Endothelial cell of umbilical vein (primary cell): ENCODE measurements at regions not wholly inside any gene's neighbourhood (a gene's known extent, or its start where the extent isn't known, plus 50 kb on each side); places are given as distances from the start of the nearest gene placed in this dataset.

ENCODE experiments used
- EZH2 ChIP-seq: IDR thresholded peaks from 2 replicates; pipeline ENCODE4 v1.6.1; 2012; ENCODE audit warnings: borderline replicate concordance, low read depth, mild to moderate bottlenecking, moderate library complexity, low read length, inconsistent platforms; ENCODE audit not compliant: severe bottlenecking
- FOS ChIP-seq: IDR thresholded peaks from 2 replicates; pipeline ENCODE4 v1.6.1; 2011; ENCODE audit warnings: mild to moderate bottlenecking, low read length, moderate library complexity, borderline replicate concordance; ENCODE audit not compliant: insufficient read depth
- GATA2 ChIP-seq: IDR thresholded peaks from 2 replicates; pipeline ENCODE4 v1.7.0; 2011; ENCODE audit warnings: low read depth, mild to moderate bottlenecking, moderate library complexity, mixed read lengths, low read length; ENCODE audit not compliant: insufficient read length, insufficient read depth
- JUN ChIP-seq: IDR thresholded peaks from 2 replicates; pipeline ENCODE4 v1.6.1; 2011; ENCODE audit warnings: borderline replicate concordance, low read depth; ENCODE audit not compliant: insufficient read length, insufficient read depth
- MYC ChIP-seq: IDR thresholded peaks from one replicate; pipeline ENCODE4 v1.6.1; 2011; ENCODE audit warnings: mild to moderate bottlenecking, low read depth, low read length
- POLR2A ChIP-seq: IDR thresholded peaks from 2 replicates; pipeline ENCODE4 v1.6.1; 2012; ENCODE audit warnings: low read depth, mild to moderate bottlenecking, control low read depth, low read length
- POLR2AphosphoS5 ChIP-seq: IDR thresholded peaks from 2 replicates; pipeline ENCODE4 v1.6.1; 2012; ENCODE audit warnings: low read depth, mild to moderate bottlenecking, control low read depth, low read length, moderate library complexity; ENCODE audit not compliant: insufficient read depth
- TF ChIP-seq, protein P1 (sequence below), 2 donors: IDR thresholded peaks; 1 replicate in 1 of 2; 2 replicates in 1 of 2; pipeline ENCODE4 v1.5.1; 2011; ENCODE audit warnings: low read length in 2 of 2, mild to moderate bottlenecking in 2 of 2, moderate library complexity in 2 of 2, control low read depth in 1 of 2, inconsistent platforms in 1 of 2, low read depth in 1 of 2; ENCODE audit not compliant: insufficient read depth in 1 of 2; ENCODE audit errors: extremely low read depth in 1 of 2
- TF ChIP-seq, protein P2 (sequence below): IDR thresholded peaks from 2 replicates; pipeline ENCODE4 v1.6.1; 2011; ENCODE audit not compliant: insufficient read depth, insufficient read length

DNA sequence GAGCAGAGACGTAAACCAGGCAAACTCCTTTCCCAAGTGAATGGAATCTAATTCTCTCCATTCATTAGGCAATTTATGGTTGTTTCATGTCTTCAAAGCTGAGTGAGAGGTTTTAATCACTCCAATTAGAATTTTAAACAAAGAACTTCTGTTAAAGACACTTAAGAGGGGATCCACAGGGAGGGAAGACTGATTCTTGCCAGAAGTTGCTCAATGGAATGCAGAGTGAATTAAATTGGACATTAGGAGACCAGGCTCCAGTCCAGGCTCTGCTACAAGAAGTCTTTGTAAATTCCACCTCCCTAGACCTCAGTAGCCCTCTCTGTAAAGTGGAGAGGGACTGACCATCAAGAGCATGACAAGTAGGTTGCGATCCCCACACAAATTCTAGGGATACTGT is 130.7 kb upstream of the TMEM72 start:
- no peak for TF ChIP-seq EZH2
- TF ChIP-seq, protein P1, sequence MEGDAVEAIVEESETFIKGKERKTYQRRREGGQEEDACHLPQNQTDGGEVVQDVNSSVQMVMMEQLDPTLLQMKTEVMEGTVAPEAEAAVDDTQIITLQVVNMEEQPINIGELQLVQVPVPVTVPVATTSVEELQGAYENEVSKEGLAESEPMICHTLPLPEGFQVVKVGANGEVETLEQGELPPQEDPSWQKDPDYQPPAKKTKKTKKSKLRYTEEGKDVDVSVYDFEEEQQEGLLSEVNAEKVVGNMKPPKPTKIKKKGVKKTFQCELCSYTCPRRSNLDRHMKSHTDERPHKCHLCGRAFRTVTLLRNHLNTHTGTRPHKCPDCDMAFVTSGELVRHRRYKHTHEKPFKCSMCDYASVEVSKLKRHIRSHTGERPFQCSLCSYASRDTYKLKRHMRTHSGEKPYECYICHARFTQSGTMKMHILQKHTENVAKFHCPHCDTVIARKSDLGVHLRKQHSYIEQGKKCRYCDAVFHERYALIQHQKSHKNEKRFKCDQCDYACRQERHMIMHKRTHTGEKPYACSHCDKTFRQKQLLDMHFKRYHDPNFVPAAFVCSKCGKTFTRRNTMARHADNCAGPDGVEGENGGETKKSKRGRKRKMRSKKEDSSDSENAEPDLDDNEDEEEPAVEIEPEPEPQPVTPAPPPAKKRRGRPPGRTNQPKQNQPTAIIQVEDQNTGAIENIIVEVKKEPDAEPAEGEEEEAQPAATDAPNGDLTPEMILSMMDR (IDR thresholded peaks at IDR 0.05; ENCODE audit: extremely low read depth in 1 of 2, insufficient read depth in 1 of 2, low read depth in 1 of 2, low read length in 2 of 2), result no peak
- TF ChIP-seq POLR2A, result no peak
- TF ChIP-seq, protein P2, sequence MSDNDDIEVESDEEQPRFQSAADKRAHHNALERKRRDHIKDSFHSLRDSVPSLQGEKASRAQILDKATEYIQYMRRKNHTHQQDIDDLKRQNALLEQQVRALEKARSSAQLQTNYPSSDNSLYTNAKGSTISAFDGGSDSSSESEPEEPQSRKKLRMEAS, result no peak
- TF ChIP-seq POLR2AphosphoS5, result no peak
- TF ChIP-seq FOS, result no peak
- TF ChIP-seq MYC, result no peak
- TF ChIP-seq JUN, result no peak
- TF ChIP-seq GATA2, result no peak
